ENCODE measurements at regions not wholly inside any gene's neighbourhood (a gene's known extent, or its start where the extent isn't known, plus 50 kb on each side); places are given as distances from the start of the nearest gene placed in this dataset.

DNA sequence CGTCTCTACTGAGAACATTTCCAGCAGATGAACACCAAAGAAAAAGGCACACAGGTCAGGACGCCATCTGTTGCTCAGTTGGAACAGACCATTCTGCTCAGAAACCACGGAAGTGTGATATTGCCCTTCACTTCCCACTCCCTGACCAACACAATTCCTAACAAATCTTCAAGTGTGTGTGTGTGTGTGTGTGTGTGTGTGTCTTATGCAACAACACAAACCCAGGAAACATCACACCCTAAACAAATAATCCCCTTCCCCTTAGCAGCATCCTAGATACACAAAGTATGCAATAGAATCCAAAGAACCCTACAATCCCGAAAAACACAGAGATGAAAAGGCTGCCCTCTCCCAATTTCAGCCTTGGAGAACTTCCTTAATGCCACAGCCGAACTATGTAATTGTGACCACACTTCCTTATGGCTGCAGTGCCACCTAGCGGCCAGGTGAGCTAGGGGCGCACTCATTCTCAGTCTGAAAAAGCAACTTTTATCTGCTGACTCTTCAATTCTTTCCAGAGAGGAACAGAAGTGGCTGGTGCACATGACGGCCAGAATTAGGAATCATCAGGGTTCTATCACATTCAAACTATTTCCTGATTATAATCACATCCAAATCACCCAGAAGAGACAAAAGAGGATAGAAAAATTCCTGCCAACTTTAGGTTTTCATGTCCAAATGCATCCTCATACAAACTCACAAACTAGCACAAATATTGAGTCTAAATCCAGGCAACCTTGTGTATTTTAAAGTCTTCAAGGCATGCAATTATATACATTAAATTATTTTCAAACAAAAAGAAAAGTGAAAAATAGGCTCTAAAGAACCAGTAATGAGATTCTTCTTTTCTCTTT is 164.9 kb downstream of the DHX15 start:
- Histone ChIP-seq H3K79me2 (ENCODE audit: control insufficient read depth in 1 of 2, insufficient read depth in 2 of 2, low read length in 2 of 2) (no peaks in the 10 kb centered on the region), H3K4me1 (replicated peaks in 1 of 4; ENCODE audit: control insufficient read depth in 3 of 4, insufficient read depth in 4 of 4, low read length in 3 of 4) (peaks cover 0 to 2% (median 0%) of the 10 kb centered on the region in 4 experiments; a peak in 2 of 7 replicates), H3K4ac (replicated peaks; ENCODE audit: insufficient read length, low read depth, low read length) (no peak overlapping the region), H3K27me3 (replicated peaks in 1 of 4; ENCODE audit: control insufficient read depth in 3 of 4, extremely low read depth in 1 of 4, insufficient read depth in 3 of 4, low read length in 3 of 4) (0 out of 7 replicates have a peak, but pooled peaks cover 0 to 4% (median 0%) of the 10 kb centered on the region in 4 experiments), H3K4me2 (ENCODE audit: insufficient read depth in 1 of 2, low read depth in 2 of 2, low read length in 2 of 2) (no peak overlapping the region), H3K18ac (ENCODE audit: extremely low read depth, low read length) (no peak overlapping the region), H3K9ac (replicated peaks in 1 of 4; ENCODE audit: extremely low read depth in 1 of 4, low read depth in 3 of 4, low read length in 3 of 4) (no peak overlapping the region), H4K20me1 (replicated peaks in 1 of 2; ENCODE audit: control insufficient read depth in 1 of 2, insufficient read depth in 2 of 2, low read length in 2 of 2) (no peaks in the 10 kb centered on the region), H2BK120ac (replicated peaks; ENCODE audit: low read depth, low read length) (no peak overlapping the region), H3K27ac (ENCODE audit: low read depth, low read length) (no peak overlapping the region), H2BK20ac (ENCODE audit: low read length) (no peak overlapping the region), H4K8ac (ENCODE audit: extremely low read depth, insufficient read depth, low read length) (no peak overlapping the region), H3K4me3 (ENCODE audit: extremely low read depth in 1 of 4, insufficient read depth in 2 of 4, low read depth in 3 of 4, low read length in 4 of 4) (no peak overlapping the region), H3K14ac (ENCODE audit: insufficient read length) (no peak overlapping the region), H4K5ac (ENCODE audit: insufficient read length, low read depth, low read length) (no peak overlapping the region), H3K9me3 (ENCODE audit: insufficient read depth in 2 of 2, low read depth in 1 of 2, low read length in 1 of 2) (no peaks in the 10 kb centered on the region), H2BK15ac (ENCODE audit: low read length) (no peak overlapping the region; the same call in 1 of the 2 replicates), H3K23me2 (ENCODE audit: low read depth, low read length) (no peaks in the 10 kb centered on the region), H3K56ac (replicated peaks; ENCODE audit: insufficient read length, low read depth, low read length) (no peak overlapping the region), H3K23ac (ENCODE audit: insufficient read length) (no peak overlapping the region), H2AFZ (ENCODE audit: low read length) (no peak overlapping the region), H3K36me3 (ENCODE audit: control insufficient read depth in 2 of 4, insufficient read depth in 4 of 4, low read length in 3 of 4) (no peaks in the 10 kb centered on the region), H2BK12ac (ENCODE audit: low read depth, low read length) (peak overlapping the region; percentile 30; the same call in 1 of the 2 replicates), H4K91ac (replicated peaks; ENCODE audit: insufficient read length, low read length) (no peak overlapping the region), H2BK5ac (ENCODE audit: low read depth, low read length) (no peak overlapping the region), H2AK5ac (ENCODE audit: low read depth, low read length) (no peak overlapping the region), H3K79me1 (ENCODE audit: low read depth, low read length) (no peaks in the 10 kb centered on the region)
- WGBS, 2 experiments (ENCODE audit: extremely low coverage in 1 of 2, insufficient coverage in 1 of 2, insufficient read length in 1 of 2, insufficient replicate concordance in 2 of 2, low coverage in 1 of 2, low lambda C conversion rate in 2 of 2, missing lambda C conversion rate in 1 of 2), result 32% methylated on average over 8 of the region's 8 CpGs; no CpG with 5 or more reads in 1 of the 2 experiments
- ChIA-PET CTCF (ENCODE audit: partially characterized antibody) (interaction anchor here (0.6 to 2.2 kb wide), 23 partner anchors 9 to 1052 kb away, joined by 3 to 15 read pairs (median 3); no protein-coding TSS in a partner anchor), POLR2A (ENCODE audit: partially characterized antibody) (no interaction called here)
- peak; percentile 96 for FAIRE-seq
- DNase-seq (ENCODE audit: low read depth in 1 of 2, low spot score in 2 of 2), result peak; percentile 41 to 94
- TF ChIP-seq BACH1 (IDR thresholded peaks at IDR 0.05; ENCODE audit: low read length) (peak; percentile 72), JUND (IDR thresholded peaks at IDR 0.05; ENCODE audit: low read length) (peak; percentile 38; the same call in 1 of the 2 replicates), BCL11A (IDR thresholded peaks at IDR 0.05; ENCODE audit: low read depth in 2 of 2, low read length in 2 of 2) (no peak), CEBPB (IDR thresholded peaks at IDR 0.05; ENCODE audit: low read depth, low read length) (0 out of 2 replicates have a peak, but pooled peaks have one; percentile 16), SIN3A (conservative IDR thresholded peaks at IDR 0.05 in 1 of 2, IDR thresholded peaks at IDR 0.05 in 1 of 2; ENCODE audit: low read depth in 1 of 2, low read length in 2 of 2) (0 out of 4 replicates have a peak, but pooled peaks of 1 of the 2 experiments have one; percentile 49), RBBP5 (IDR thresholded peaks at IDR 0.05; ENCODE audit: borderline replicate concordance, low read depth, low read length) (no peak), CBX5 (IDR thresholded peaks at IDR 0.05; ENCODE audit: low read depth, low read length) (no peak), E2F6 (IDR thresholded peaks at IDR 0.05) (no peak), PHF8 (conservative IDR thresholded peaks at IDR 0.05; ENCODE audit: low read depth, low read length) (no peak)
